SK-N-SH (cell line): ENCODE measurements at regions not wholly inside any gene's neighbourhood (a gene's known extent, or its start where the extent isn't known, plus 50 kb on each side); places are given as distances from the start of the nearest gene placed in this dataset.

Experiments used
- RAD21 ChIP-seq: IDR thresholded peaks from 2 replicates; pipeline ENCODE4 v1.6.1; 2012; ENCODE audit warnings: mild to moderate bottlenecking, low read length
- TF ChIP-seq, protein P1 (sequence below): IDR thresholded peaks from 2 replicates; pipeline ENCODE4 v1.4.0; 2012; ENCODE audit warnings: low read depth, borderline replicate concordance
- TF ChIP-seq, protein P2 (sequence below): fragments of 200-600 bp; sonication (generic); IDR thresholded peaks from 2 replicates; pipeline ENCODE4 v1.6.1; 2017; ENCODE audit warnings: antibody characterized with exemption, mild to moderate bottlenecking, moderate library complexity

DNA sequence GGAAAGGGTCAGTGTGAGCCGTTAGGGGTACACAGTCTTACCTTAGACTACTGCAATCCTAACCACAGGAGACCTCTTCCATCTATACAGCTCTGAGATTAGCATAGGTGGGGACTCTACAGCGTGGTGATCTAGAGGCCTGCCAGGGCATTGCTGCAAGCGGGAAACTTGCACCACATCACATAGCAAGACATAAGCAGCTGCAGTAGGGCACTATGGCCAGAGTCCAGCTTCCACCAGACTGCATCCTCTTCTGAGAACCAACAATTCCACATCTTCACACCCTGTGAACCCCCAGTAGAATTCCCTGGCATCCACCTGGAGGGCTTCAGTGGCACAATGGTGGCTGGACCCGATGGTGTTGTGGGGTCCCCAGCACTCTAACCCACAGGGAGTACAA lies 1564.3 kb upstream of the PRR20A start:
- TF ChIP-seq, protein P1, sequence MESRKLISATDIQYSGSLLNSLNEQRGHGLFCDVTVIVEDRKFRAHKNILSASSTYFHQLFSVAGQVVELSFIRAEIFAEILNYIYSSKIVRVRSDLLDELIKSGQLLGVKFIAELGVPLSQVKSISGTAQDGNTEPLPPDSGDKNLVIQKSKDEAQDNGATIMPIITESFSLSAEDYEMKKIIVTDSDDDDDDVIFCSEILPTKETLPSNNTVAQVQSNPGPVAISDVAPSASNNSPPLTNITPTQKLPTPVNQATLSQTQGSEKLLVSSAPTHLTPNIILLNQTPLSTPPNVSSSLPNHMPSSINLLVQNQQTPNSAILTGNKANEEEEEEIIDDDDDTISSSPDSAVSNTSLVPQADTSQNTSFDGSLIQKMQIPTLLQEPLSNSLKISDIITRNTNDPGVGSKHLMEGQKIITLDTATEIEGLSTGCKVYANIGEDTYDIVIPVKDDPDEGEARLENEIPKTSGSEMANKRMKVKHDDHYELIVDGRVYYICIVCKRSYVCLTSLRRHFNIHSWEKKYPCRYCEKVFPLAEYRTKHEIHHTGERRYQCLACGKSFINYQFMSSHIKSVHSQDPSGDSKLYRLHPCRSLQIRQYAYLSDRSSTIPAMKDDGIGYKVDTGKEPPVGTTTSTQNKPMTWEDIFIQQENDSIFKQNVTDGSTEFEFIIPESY: no peak
- TF ChIP-seq, protein P2, sequence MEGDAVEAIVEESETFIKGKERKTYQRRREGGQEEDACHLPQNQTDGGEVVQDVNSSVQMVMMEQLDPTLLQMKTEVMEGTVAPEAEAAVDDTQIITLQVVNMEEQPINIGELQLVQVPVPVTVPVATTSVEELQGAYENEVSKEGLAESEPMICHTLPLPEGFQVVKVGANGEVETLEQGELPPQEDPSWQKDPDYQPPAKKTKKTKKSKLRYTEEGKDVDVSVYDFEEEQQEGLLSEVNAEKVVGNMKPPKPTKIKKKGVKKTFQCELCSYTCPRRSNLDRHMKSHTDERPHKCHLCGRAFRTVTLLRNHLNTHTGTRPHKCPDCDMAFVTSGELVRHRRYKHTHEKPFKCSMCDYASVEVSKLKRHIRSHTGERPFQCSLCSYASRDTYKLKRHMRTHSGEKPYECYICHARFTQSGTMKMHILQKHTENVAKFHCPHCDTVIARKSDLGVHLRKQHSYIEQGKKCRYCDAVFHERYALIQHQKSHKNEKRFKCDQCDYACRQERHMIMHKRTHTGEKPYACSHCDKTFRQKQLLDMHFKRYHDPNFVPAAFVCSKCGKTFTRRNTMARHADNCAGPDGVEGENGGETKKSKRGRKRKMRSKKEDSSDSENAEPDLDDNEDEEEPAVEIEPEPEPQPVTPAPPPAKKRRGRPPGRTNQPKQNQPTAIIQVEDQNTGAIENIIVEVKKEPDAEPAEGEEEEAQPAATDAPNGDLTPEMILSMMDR: no peak
- no peak for TF ChIP-seq RAD21
